ENCODE measurements at regions not wholly inside any gene's neighbourhood (a gene's known extent, or its start where the extent isn't known, plus 50 kb on each side); places are given as distances from the start of the nearest gene placed in this dataset.

DNA sequence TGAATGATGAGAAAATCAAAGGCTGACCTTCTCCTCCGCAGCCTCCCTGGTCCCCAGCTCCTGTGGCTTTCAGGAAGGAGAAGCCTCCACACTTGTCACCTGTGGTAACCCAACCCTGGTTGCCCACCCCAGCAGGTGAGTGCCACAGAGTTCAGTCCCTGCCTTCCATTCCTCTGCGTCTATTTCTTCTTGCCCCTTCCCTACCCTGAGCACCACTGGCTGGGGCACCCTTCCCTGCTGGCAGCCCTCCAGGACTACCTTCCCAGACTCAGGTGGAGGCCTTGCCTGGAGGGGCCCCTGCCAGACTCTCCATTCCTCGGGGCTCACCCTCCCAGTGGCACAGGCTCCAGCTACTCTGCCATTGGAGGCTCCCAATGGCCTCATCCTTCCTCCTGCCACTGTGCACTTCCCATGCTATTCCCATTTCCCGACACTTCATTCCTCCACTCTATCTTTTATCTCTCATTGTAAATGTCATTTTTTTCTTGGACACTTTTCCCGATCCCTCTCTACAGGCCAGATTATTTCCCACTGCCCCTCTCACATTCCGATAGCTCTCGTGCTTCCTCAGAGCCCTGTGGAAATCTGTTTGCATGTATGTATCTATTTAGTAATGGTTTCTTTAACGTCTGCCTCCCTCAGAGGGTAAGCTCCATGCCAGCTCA, 90.6 kb upstream of the PCBD1 start:
- no peak for TF ChIP-seq CTCF (IDR thresholded peaks at IDR 0.05)
- intact Hi-C loops (cut with DNase I), result no loop called here
- no peak overlapping the region for H3K9ac ChIP-seq (ENCODE audit: low read depth in 2 of 2, low read length in 2 of 2)
- H3K4me3 ChIP-seq, result no peak overlapping the region
- H3K27me3 ChIP-seq, result no peaks in the 10 kb centered on the region
- H3K27ac ChIP-seq, result no peak overlapping the region
- DNase-seq, result no peak
- no peaks in the 10 kb centered on the region for H3K4me1 ChIP-seq
- no peaks in the 10 kb centered on the region for H3K36me3 ChIP-seq
- no peaks in the 10 kb centered on the region for H3K9me3 ChIP-seq

DNA sequence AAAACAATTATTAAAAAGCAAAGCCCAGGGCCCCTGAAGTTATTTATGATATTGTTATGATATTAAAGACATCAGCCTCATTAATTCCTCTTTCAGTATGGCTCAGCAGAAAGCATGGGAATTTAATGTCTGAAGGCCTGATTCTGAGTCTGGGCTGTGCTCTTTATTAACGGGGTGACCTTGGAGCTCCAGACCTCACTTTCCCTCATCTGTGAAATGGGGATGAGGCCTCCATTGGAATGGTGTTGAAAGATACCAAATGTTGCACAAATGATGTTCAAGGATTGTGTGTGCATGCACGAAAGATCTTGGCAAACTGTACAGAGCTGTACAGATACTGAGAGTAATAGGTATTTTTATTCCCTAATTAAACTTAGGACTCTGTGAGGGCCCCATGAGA, 92.3 kb upstream of the PCBD1 start:
- H3K27me3 ChIP-seq, result no peaks in the 10 kb centered on the region
- no peaks in the 10 kb centered on the region for H3K4me1 ChIP-seq
- no peak overlapping the region for H3K27ac ChIP-seq
- no peak for TF ChIP-seq CTCF (IDR thresholded peaks at IDR 0.05)
- no peak overlapping the region for H3K9ac ChIP-seq (ENCODE audit: low read depth in 2 of 2, low read length in 2 of 2)
- H3K36me3 ChIP-seq, result no peaks in the 10 kb centered on the region
- no peaks in the 10 kb centered on the region for H3K9me3 ChIP-seq
- no peak for DNase-seq
- intact Hi-C loops (cut with DNase I), result no loop called here
- no peak overlapping the region for H3K4me3 ChIP-seq

DNA sequence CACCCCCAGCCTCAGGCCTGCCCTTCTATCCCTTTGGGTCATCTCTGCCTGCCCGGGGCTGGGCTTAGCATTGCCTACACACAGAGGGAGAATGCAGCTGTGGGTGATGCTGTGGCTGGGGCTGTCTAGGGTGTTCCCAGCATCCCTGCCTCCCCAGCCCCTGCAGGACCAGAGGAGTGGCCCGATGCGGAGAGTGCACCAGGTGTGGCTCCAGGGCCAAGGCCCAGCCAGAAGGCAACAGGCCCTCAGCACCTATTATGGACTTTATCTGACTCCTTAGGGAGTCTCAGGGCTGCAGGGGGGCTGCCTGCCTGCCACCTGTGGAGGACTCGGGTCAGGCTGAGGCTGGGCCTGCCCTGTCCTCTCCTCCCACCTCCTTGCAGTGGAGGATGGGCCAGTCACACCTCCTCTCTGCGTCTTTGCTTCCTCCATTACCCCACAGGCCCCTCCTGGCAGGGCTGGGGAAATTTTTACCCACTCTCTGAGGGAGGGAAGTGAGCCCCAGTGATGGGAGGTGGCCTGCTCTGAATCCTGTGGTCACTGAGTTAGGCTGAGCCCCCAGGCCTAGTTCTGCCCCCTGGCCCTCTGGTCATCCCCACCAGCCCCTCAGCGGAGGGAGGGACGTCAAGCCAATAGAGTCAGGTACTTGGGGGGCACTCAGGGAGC, 92.9 kb upstream of the PCBD1 start:
- Histone ChIP-seq H3K4me3 (no peak overlapping the region), H3K27me3 (no peaks in the 10 kb centered on the region), H3K9me3 (no peaks in the 10 kb centered on the region), H3K9ac (ENCODE audit: low read depth in 2 of 2, low read length in 2 of 2) (no peak overlapping the region), H3K27ac (no peak overlapping the region), H3K36me3 (no peaks in the 10 kb centered on the region), H3K4me1 (no peaks in the 10 kb centered on the region)
- intact Hi-C loops (cut with DNase I), result no loop called here
- TF ChIP-seq CTCF (IDR thresholded peaks at IDR 0.05), result no peak
- DNase-seq, result no peak

GRCh38 chr10:70981936-70982335, 93.6 kb upstream of the PCBD1 start:
- no peaks in the 10 kb centered on the region for H3K9me3 ChIP-seq
- no peak overlapping the region for H3K9ac ChIP-seq (ENCODE audit: low read depth in 2 of 2, low read length in 2 of 2)
- H3K4me1 ChIP-seq, result no peaks in the 10 kb centered on the region
- no peak for TF ChIP-seq CTCF (IDR thresholded peaks at IDR 0.05)
- H3K36me3 ChIP-seq, result no peaks in the 10 kb centered on the region
- H3K27ac ChIP-seq, result no peak overlapping the region
- no peak overlapping the region for H3K4me3 ChIP-seq
- no peaks in the 10 kb centered on the region for H3K27me3 ChIP-seq
- intact Hi-C loops (cut with DNase I), result no loop called here
- DNase-seq, result no peak

DNA sequence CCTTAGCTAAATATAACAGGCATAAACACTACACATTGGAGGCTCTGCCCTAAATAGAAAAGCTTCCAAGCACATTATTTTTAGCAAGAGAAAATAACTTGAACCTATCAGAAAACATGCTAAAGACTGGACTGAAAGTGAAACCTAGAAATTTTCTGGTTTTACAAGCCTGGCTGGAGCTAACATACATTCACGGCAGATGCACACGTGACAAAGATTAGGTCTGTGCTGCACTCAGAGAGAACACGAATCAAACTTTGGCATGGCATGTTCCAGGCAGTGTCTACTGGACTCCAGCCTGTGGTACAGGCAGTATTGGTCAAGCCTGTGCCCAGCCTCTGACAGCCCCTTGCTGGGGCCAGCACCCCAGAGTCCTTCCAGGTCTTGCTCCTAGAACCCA, 94.1 kb upstream of the PCBD1 start:
- H3K4me3 ChIP-seq, result no peak overlapping the region
- no peaks in the 10 kb centered on the region for H3K27me3 ChIP-seq
- H3K9ac ChIP-seq (ENCODE audit: low read depth in 2 of 2, low read length in 2 of 2), result no peak overlapping the region
- H3K36me3 ChIP-seq, result no peaks in the 10 kb centered on the region
- no peaks in the 10 kb centered on the region for H3K9me3 ChIP-seq
- H3K4me1 ChIP-seq, result no peaks in the 10 kb centered on the region
- intact Hi-C loops (cut with DNase I), result no loop called here
- DNase-seq, result no peak
- H3K27ac ChIP-seq, result no peak overlapping the region
- no peak for TF ChIP-seq CTCF (IDR thresholded peaks at IDR 0.05)

Measured in colonic mucosa (tissue), 4 donors.